ENCODE measurements at regions not wholly inside any gene's neighbourhood (a gene's known extent, or its start where the extent isn't known, plus 50 kb on each side); places are given as distances from the start of the nearest gene placed in this dataset.

DNA sequence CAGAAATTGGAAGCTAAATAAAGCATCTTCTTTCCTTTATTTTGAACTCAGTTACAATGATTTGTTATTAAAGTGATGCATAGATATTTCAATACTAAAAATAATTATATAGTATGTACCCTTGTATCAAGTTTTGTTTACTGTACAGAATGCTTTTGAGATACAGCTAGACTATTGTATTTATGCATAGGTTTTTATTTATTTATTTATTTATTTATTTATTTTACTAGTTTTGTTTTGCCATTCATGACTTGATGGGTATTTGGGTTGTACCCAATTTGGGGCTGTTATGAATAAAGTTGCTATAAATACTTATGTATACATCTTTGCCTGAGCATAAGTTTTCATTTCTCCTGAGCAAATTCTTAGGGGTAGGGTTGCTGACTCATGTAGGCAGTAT, 118.7 kb upstream of the NXPH2 start:
- Histone ChIP-seq H3K36me3 (no peaks in the 10 kb centered on the region), H3K4me3 (no peak overlapping the region), H3K4me1 (no peaks in the 10 kb centered on the region), H3K9me3 (no peaks in the 10 kb centered on the region), H3K27me3 (no peaks in the 10 kb centered on the region), H3K27ac (no peak overlapping the region)
- no peak for TF ChIP-seq EP300 (IDR thresholded peaks at IDR 0.05; ENCODE audit: low read depth)
- no peak for TF ChIP-seq POLR2AphosphoS5 (IDR thresholded peaks at IDR 0.05)
- TF ChIP-seq POLR2A (IDR thresholded peaks at IDR 0.05) = no peak
- TF ChIP-seq CTCF (IDR thresholded peaks at IDR 0.05) = no peak
- DNase-seq = no peak
- intact Hi-C loops (cut with DNase I; ENCODE audit: low total_unique reads) (no loop called here), in situ Hi-C loops (cut with MboI; ENCODE audit: low pct_ligation_motif_present in 1 of 4, low pct_unique_long_range_greater_than_20kb in 1 of 4, low sequenced_read_pairs in 3 of 4) (no loop called here)

DNA sequence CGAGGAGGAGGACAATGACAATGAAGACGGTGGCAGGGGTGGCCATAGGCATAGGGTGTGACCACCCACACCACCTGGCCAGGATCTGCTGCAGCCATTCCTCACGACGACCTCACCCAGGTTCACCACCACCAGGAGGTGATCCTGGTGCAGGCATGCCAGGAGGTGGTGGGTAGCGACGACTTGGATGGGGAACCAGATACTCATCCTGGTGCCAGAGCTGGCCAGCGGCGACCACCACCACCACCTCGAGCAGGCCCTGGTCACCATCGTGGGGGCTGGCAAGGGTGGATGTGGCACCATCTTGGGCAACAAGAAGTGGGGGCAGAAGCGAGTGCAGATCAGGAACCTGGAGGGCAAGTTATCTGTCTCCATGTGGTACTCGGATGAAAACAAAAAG, 117.1 kb upstream of the NXPH2 start:
- intact Hi-C loops (cut with DNase I; ENCODE audit: low total_unique reads) = no loop called here
- Histone ChIP-seq H3K9me3 (no peaks in the 10 kb centered on the region), H3K27me3 (no peaks in the 10 kb centered on the region), H3K4me3 (no peak overlapping the region), H3K27ac (no peak overlapping the region), H3K36me3 (no peaks in the 10 kb centered on the region), H3K4me1 (no peaks in the 10 kb centered on the region)
- TF ChIP-seq POLR2A (IDR thresholded peaks at IDR 0.05) = no peak
- TF ChIP-seq POLR2AphosphoS5 (IDR thresholded peaks at IDR 0.05) = no peak
- no peak for TF ChIP-seq EP300 (IDR thresholded peaks at IDR 0.05; ENCODE audit: low read depth)
- no peak for TF ChIP-seq CTCF (IDR thresholded peaks at IDR 0.05)
- in situ Hi-C loops (cut with MboI; ENCODE audit: low pct_ligation_motif_present in 1 of 4, low pct_unique_long_range_greater_than_20kb in 1 of 4, low sequenced_read_pairs in 3 of 4) = no loop called here
- DNase-seq = no peak
- 88% methylated on average over 12 of the region's 12 CpGs; no CpG with 5 or more reads in 1 of the 2 donors for WGBS, 2 donors (ENCODE audit: low coverage in 1 of 2)

- 49 to 51% methylated on average over 3 of the region's 3 CpGs for WGBS, 2 donors (ENCODE audit: low coverage in 1 of 2)
- in situ Hi-C loops (cut with MboI; ENCODE audit: low pct_ligation_motif_present in 1 of 4, low pct_unique_long_range_greater_than_20kb in 1 of 4, low sequenced_read_pairs in 3 of 4) = no loop called here
These were observed 113.6 kb upstream of the NXPH2 start for GRCh38 chr2:138893746-138894145.

DNA sequence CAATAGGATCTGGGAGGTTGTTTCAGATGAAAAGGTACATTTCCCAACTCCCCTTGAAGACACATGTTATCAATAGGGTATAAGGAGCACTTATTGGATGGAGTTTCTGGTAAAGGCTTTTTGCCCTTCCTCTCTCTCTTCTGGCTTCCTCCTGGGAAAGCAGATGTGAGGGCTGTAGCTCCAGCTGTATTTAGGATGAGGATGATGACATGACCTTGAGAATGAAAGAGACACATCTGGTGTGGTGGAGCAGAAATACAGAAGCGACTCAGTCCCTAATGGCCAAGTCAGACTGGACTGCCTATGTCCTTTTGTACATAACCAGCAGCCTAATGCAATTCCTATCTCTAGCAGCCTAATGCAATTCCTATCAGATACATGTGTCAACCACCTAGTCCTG, 100.9 kb upstream of the NXPH2 start:
- in situ Hi-C loops (cut with MboI; ENCODE audit: low pct_ligation_motif_present in 1 of 4, low pct_unique_long_range_greater_than_20kb in 1 of 4, low sequenced_read_pairs in 3 of 4) = no loop called here
- no peak for TF ChIP-seq POLR2AphosphoS5 (IDR thresholded peaks at IDR 0.05)
- TF ChIP-seq POLR2A (IDR thresholded peaks at IDR 0.05) = no peak
- TF ChIP-seq CTCF (IDR thresholded peaks at IDR 0.05) = no peak
- TF ChIP-seq EP300 (IDR thresholded peaks at IDR 0.05; ENCODE audit: low read depth) = no peak
- DNase-seq = no peak

More at GRCh38 chr2:138893746-138894145, 113.6 kb upstream of the NXPH2 start:
- Histone ChIP-seq H3K4me3 (no peak overlapping the region), H3K36me3 (no peaks in the 10 kb centered on the region), H3K27me3 (no peaks in the 10 kb centered on the region), H3K9me3 (no peaks in the 10 kb centered on the region), H3K4me1 (no peaks in the 10 kb centered on the region), H3K27ac (no peak overlapping the region)
- DNase-seq = no peak
- no peak for TF ChIP-seq POLR2A (IDR thresholded peaks at IDR 0.05)
- no peak for TF ChIP-seq EP300 (IDR thresholded peaks at IDR 0.05; ENCODE audit: low read depth)
- TF ChIP-seq CTCF (IDR thresholded peaks at IDR 0.05) = no peak
- TF ChIP-seq POLR2AphosphoS5 (IDR thresholded peaks at IDR 0.05) = no peak
- intact Hi-C loops (cut with DNase I; ENCODE audit: low total_unique reads) = no loop called here

More for the DNA sequence above, 100.9 kb upstream of the NXPH2 start:
- Histone ChIP-seq H3K4me3 (no peak overlapping the region), H3K9me3 (no peaks in the 10 kb centered on the region), H3K27me3 (no peaks in the 10 kb centered on the region), H3K36me3 (no peaks in the 10 kb centered on the region), H3K4me1 (no peaks in the 10 kb centered on the region), H3K27ac (no peak overlapping the region)
- 65% methylated on average over 1 of the region's 1 CpG; no CpG with 5 or more reads in 1 of the 2 donors for WGBS, 2 donors (ENCODE audit: low coverage in 1 of 2)
- intact Hi-C loops (cut with DNase I; ENCODE audit: low total_unique reads) = no loop called here
